HCT116 (cell line): ENCODE measurements at regions not wholly inside any gene's neighbourhood (a gene's known extent, or its start where the extent isn't known, plus 50 kb on each side); places are given as distances from the start of the nearest gene placed in this dataset.

ENCODE experiments used
- ELF1 ChIP-seq: IDR thresholded peaks from 2 replicates; pipeline ENCODE4 v1.6.1; 2012; ENCODE audit warnings: low read depth, borderline replicate concordance
- EZH2 ChIP-seq: fragments of 200-600 bp; sonication (generic); IDR thresholded peaks from 2 replicates; pipeline ENCODE4 v1.6.1; 2017; ENCODE audit warnings: antibody characterized with exemption, mixed run types
- EZH2phosphoT487 ChIP-seq: fragments of 200-600 bp; IDR thresholded peaks from 2 replicates; pipeline ENCODE4 v1.6.1; 2018; ENCODE audit warnings: antibody characterized with exemption, borderline replicate concordance
- POLR2A ChIP-seq: IDR thresholded peaks from 2 replicates; pipeline ENCODE4 v1.7.0; 2011; ENCODE audit warnings: borderline replicate concordance; ENCODE audit not compliant: insufficient read depth, insufficient read length; ENCODE audit errors: extremely low read depth
- POLR2AphosphoS5 ChIP-seq: IDR thresholded peaks from 2 replicates; pipeline ENCODE4 v1.6.1; 2011; ENCODE audit warnings: mild to moderate bottlenecking, low read depth, low read length, moderate library complexity
- RAD21 ChIP-seq: IDR thresholded peaks from 2 replicates; pipeline ENCODE4 v1.6.1; 2012; ENCODE audit warnings: low read depth, mild to moderate bottlenecking
- REST ChIP-seq: IDR thresholded peaks from 2 replicates; pipeline ENCODE4 v1.6.1; 2012; ENCODE audit warnings: low read depth
- SRF ChIP-seq: IDR thresholded peaks from 2 replicates; pipeline ENCODE4 v1.6.1; 2012; ENCODE audit warnings: low read depth
- TCF7L2 ChIP-seq: IDR thresholded peaks from 2 replicates; pipeline ENCODE4 v1.7.0; 2011; ENCODE audit warnings: borderline replicate concordance, inconsistent platforms; ENCODE audit not compliant: insufficient read depth, insufficient read length; ENCODE audit errors: extremely low read depth
- YY1 ChIP-seq: IDR thresholded peaks from 2 replicates; pipeline ENCODE4 v1.6.1; 2011; ENCODE audit warnings: low read length, low read depth, moderate library complexity, mild to moderate bottlenecking; ENCODE audit not compliant: insufficient replicate concordance; ENCODE audit errors: extremely low read depth
- ZNF274 ChIP-seq: fragments of 200-500 bp; sonication (Bioruptor generic); IDR thresholded peaks from 2 replicates; pipeline ENCODE4 v1.6.1; 2014; ENCODE audit warnings: mild to moderate bottlenecking, low read depth, low read length, inconsistent platforms
- TF ChIP-seq, protein P1 (sequence below), 3 experiments: fragments of 200-600 bp in 1 of 3; sonication (generic) in 1 of 3; IDR thresholded peaks in 2 of 3; conservative IDR thresholded peaks in 1 of 3; 2 replicates each; pipeline ENCODE4 v1.5.1; 2012 to 2017; ENCODE audit warnings: low read depth in 2 of 3, low read length in 2 of 3, antibody characterized with exemption in 1 of 3, borderline replicate concordance in 1 of 3, control low read depth in 1 of 3, mild to moderate bottlenecking in 1 of 3, mixed read lengths in 1 of 3, mixed run types in 1 of 3, moderate library complexity in 1 of 3; ENCODE audit not compliant: insufficient read depth in 1 of 3

- TF ChIP-seq TCF7L2 (no peak), ZNF274 (no peak), POLR2A (no peak), RAD21 (no peak), SRF (no peak), POLR2AphosphoS5 (no peak), ELF1 (no peak), YY1 (no peak), EZH2phosphoT487 (no peak), EZH2 (no peak), REST (no peak)
- TF ChIP-seq, protein P1, sequence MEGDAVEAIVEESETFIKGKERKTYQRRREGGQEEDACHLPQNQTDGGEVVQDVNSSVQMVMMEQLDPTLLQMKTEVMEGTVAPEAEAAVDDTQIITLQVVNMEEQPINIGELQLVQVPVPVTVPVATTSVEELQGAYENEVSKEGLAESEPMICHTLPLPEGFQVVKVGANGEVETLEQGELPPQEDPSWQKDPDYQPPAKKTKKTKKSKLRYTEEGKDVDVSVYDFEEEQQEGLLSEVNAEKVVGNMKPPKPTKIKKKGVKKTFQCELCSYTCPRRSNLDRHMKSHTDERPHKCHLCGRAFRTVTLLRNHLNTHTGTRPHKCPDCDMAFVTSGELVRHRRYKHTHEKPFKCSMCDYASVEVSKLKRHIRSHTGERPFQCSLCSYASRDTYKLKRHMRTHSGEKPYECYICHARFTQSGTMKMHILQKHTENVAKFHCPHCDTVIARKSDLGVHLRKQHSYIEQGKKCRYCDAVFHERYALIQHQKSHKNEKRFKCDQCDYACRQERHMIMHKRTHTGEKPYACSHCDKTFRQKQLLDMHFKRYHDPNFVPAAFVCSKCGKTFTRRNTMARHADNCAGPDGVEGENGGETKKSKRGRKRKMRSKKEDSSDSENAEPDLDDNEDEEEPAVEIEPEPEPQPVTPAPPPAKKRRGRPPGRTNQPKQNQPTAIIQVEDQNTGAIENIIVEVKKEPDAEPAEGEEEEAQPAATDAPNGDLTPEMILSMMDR (IDR thresholded peaks at IDR 0.05 in 2 of 3, conservative IDR thresholded peaks at IDR 0.05 in 1 of 3; ENCODE audit: borderline replicate concordance in 1 of 3, insufficient read depth in 1 of 3, low read depth in 2 of 3, low read length in 2 of 3), result no peak
Observed at GRCh38 chr13:76440568-76440967, 445.6 kb downstream of the KCTD12 start.
